SK-N-MC (cell line): ENCODE measurements at regions not wholly inside any gene's neighbourhood (a gene's known extent, or its start where the extent isn't known, plus 50 kb on each side); places are given as distances from the start of the nearest gene placed in this dataset.

Experiments
- EZH2 ChIP-seq: fragments of 200-600 bp; sonication (generic); IDR thresholded peaks from one replicate; pipeline ENCODE4 v1.6.1; 2017; ENCODE audit warnings: antibody characterized with exemption
- FOXP2 ChIP-seq: optimal IDR thresholded peaks from 2 replicates; pipeline ENCODE3; 2011; ENCODE audit warnings: mild to moderate bottlenecking, moderate library complexity; ENCODE audit not compliant: insufficient read depth; ENCODE audit errors: extremely low read length, control extremely low read depth
- POLR2AphosphoS5 ChIP-seq: IDR thresholded peaks from 2 replicates; pipeline ENCODE4 v1.6.1; 2012; ENCODE audit warnings: mild to moderate bottlenecking, low read depth, low read length, borderline replicate concordance

DNA sequence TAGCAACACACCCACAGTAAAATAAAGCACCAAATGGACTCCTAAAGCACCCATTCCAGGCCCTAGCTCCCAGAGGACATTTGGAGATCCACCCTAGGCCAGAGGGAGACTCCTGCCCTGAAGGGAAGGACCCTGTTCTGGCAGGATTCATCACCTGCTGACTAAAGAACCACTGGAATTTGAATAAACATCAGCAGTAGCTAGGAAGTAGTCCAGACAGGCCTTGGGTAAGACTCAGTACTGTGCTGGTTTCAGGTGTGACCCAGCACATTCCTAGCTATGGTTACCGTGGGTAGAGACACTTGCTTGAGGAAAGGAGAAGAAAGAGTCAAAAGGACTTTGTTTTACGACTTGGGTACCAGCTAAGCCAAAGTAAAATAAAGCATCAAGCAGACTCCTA, 92.7 kb upstream of the LRRC7 start:
- TF ChIP-seq EZH2: no peak
- no peak for TF ChIP-seq POLR2AphosphoS5
- TF ChIP-seq FOXP2: no peak
